Colonic mucosa (tissue), 4 donors: ENCODE measurements at regions not wholly inside any gene's neighbourhood (a gene's known extent, or its start where the extent isn't known, plus 50 kb on each side); places are given as distances from the start of the nearest gene placed in this dataset.

ENCODE experiments used
- DNase-seq: peaks from one replicate; pipeline ENCODE4 v3.0.0-alpha.2; 2020
- H3K27ac ChIP-seq: fragments of 200-600 bp; one replicate; pipeline ENCODE4 v1.8.0; 2021
- H3K27me3 ChIP-seq: fragments of 200-600 bp; one replicate; pipeline ENCODE4 v1.8.0; 2021
- H3K36me3 ChIP-seq: fragments of 200-600 bp; one replicate; pipeline ENCODE4 v1.8.0; 2021
- H3K4me1 ChIP-seq: fragments of 200-600 bp; one replicate; pipeline ENCODE4 v1.8.0; 2021; ENCODE audit warnings: mild to moderate bottlenecking
- H3K4me3 ChIP-seq: fragments of 200-600 bp; one replicate; pipeline ENCODE4 v1.8.0; 2021
- H3K9ac ChIP-seq, 2 donors: one replicate each; pipeline ENCODE4 v1.7.0; 2013; ENCODE audit warnings: control low read depth in 2 of 2, low read depth in 2 of 2, low read length in 2 of 2
- H3K9me3 ChIP-seq: fragments of 200-600 bp; one replicate; pipeline ENCODE4 v1.8.0; 2021
- intact Hi-C: fragments of 100-400 bp; cut with DNase I; formaldehyde crosslinking; loops from one replicate; pipeline ENCODE4 v1.14.1; 2022
- TF ChIP-seq, protein P1 (sequence below): fragments of 200-600 bp; IDR thresholded peaks from one replicate; pipeline ENCODE4 v1.8.0; 2022; ENCODE audit warnings: antibody characterized with exemption, mild to moderate bottlenecking
- donor health status: healthy.
- donor health status: DM: no; HTN: no; CAD: no.
- donor health status: DM: no; HTN: no; CAD: no.

DNA sequence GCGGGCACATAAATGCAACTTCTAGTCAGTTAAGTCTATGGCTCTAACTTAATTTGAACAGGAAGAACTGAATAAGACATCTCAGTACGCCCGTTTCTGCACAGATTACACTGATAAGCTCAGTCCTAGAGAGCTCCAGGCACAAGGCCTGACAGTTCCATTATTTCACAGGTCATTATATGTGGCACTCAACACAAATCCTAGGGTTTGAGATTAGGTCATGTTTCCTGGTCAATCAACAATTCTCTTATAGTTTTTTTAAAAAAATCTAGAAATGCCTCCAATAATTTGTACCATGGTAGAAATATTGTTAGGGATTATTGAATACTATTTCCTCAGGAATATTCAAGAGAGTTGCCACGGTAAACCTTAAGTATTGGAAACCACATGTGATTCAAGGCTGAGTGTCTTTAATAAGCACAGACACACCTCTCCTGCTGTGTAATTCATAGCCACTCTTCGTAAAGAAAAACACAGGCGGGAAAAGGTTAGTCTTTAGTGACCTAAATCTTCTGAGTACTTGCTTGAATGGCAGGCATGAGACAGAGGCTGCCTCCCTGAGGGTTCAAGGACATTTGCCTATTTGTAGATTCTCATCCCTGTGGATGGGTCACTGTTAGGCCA lies 342.9 kb upstream of the ADGRL3 start:
- TF ChIP-seq, protein P1, sequence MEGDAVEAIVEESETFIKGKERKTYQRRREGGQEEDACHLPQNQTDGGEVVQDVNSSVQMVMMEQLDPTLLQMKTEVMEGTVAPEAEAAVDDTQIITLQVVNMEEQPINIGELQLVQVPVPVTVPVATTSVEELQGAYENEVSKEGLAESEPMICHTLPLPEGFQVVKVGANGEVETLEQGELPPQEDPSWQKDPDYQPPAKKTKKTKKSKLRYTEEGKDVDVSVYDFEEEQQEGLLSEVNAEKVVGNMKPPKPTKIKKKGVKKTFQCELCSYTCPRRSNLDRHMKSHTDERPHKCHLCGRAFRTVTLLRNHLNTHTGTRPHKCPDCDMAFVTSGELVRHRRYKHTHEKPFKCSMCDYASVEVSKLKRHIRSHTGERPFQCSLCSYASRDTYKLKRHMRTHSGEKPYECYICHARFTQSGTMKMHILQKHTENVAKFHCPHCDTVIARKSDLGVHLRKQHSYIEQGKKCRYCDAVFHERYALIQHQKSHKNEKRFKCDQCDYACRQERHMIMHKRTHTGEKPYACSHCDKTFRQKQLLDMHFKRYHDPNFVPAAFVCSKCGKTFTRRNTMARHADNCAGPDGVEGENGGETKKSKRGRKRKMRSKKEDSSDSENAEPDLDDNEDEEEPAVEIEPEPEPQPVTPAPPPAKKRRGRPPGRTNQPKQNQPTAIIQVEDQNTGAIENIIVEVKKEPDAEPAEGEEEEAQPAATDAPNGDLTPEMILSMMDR: no peak
- no peaks in the 10 kb centered on the region for H3K9me3 ChIP-seq
- no peaks in the 10 kb centered on the region for H3K27me3 ChIP-seq
- no peaks in the 10 kb centered on the region for H3K4me1 ChIP-seq
- intact Hi-C loops: no loop called here
- H3K9ac ChIP-seq: no peak overlapping the region
- no peak overlapping the region for H3K27ac ChIP-seq
- no peak overlapping the region for H3K4me3 ChIP-seq
- no peak for DNase-seq
- no peaks in the 10 kb centered on the region for H3K36me3 ChIP-seq

DNA sequence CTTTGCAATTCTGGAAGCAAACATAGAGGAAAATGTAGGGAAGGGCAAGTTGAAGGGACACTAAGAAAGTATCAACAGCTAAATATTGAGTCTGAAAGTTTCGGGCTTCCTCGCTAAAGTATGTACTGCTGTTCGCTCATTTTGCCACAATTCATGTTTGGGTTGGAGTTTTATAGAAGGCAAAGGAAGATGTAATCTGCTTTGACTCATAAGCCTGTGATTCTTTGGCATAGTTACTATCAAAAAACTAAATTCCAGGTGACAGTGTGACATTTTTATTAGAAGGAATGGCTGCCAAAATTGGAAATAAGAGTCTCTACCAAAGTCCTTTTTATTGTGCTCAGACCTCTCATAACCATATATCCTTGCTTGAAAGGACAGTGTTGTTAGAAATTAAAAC lies 336.7 kb upstream of the ADGRL3 start:
- Histone ChIP-seq H3K27ac (no peak overlapping the region), H3K9ac (no peak overlapping the region), H3K4me1 (no peaks in the 10 kb centered on the region), H3K27me3 (no peaks in the 10 kb centered on the region), H3K36me3 (no peaks in the 10 kb centered on the region), H3K9me3 (no peaks in the 10 kb centered on the region), H3K4me3 (no peak overlapping the region)
- TF ChIP-seq, protein P1: no peak
- no peak for DNase-seq
- intact Hi-C loops: no loop called here

DNA sequence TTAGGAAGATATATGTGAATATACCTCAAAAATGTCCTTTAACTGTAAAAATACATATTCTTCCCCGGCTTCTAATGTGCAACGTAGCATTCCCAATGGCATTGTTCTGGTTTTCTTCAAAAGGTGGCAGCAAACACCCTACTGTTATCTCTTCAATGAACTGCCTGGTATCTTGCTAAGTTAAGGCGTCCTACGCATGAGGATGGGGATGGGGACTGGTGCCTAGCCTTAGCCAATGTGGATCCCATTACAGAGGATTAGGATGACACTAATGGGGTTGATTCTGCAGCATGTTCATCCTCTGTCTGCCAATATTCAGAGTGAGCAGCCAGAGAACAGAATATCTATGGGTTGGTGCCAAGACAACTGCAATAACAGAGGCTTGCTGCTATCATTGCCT lies 334.9 kb upstream of the ADGRL3 start:
- H3K27ac ChIP-seq: no peak overlapping the region
- no peak overlapping the region for H3K9ac ChIP-seq
- intact Hi-C loops: no loop called here
- TF ChIP-seq, protein P1: no peak
- no peak for DNase-seq
- H3K4me3 ChIP-seq: no peak overlapping the region
- H3K36me3 ChIP-seq: no peaks in the 10 kb centered on the region
- H3K9me3 ChIP-seq: no peaks in the 10 kb centered on the region
- no peaks in the 10 kb centered on the region for H3K27me3 ChIP-seq
- H3K4me1 ChIP-seq: no peaks in the 10 kb centered on the region

DNA sequence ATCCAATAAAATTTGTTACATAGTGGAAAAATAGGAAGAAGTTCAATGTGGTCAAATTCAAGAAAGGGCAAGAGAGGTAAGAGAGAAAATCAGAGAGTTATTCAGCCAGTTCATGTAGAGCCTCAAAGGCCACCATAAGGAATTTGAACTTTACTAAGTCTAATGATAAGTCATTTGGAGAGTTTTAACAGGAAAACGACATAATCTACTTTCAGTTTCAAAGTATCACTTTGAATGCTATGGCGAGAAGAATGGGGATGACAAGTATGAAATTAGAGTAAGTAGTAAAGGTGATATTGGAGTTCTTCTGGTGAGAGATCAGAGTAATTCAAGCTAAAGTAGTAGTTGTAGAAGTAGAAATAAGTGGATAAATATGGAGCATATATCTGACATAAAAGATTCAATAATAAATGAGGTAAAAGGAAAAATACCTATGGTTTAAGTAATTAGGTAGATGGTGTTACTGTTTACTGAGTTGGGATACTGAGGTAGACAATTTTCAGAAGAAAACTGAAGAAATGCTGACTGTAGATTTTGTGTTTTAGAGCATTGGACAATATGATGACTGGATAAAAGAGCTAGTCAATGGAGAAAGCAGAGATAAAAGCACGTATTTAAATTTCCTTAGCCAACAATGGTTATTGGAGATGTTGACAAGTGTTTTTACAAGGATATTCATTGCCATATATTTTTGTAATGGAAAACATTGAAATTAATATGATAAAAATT lies 331.7 kb upstream of the ADGRL3 start:
- Histone ChIP-seq H3K27ac (no peak overlapping the region), H3K27me3 (no peaks in the 10 kb centered on the region), H3K4me3 (no peak overlapping the region), H3K9ac (no peak overlapping the region), H3K9me3 (no peaks in the 10 kb centered on the region), H3K36me3 (no peaks in the 10 kb centered on the region), H3K4me1 (no peaks in the 10 kb centered on the region)
- no peak for DNase-seq
- intact Hi-C loops: no loop called here
- TF ChIP-seq, protein P1: no peak

DNA sequence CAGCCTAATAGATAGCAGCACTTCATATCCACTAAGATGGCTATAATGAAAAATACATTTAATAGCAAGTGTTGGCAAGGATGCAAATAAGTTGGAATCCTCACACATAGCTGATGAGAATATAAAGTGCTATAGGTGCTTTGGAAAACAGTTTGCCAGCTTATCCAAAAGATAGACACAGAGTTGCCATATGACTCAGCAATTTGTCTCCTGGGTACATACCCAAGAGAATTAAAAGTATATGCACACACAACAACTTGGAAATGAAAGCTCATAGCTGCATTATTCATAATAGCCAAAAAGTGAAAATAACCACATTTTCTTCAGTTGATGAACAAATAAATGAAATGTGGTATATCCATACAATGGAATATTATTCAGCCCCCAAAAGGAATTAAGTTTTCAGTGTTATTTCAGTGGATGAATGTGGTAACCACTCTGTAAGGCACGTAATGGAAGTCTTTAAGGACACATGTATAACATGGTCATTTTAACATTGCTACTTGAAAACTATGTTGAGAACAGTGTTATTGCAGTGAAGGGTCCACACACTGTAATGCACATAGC lies 320.9 kb upstream of the ADGRL3 start:
- Histone ChIP-seq H3K4me1 (no peaks in the 10 kb centered on the region), H3K9ac (no peak overlapping the region), H3K27me3 (no peaks in the 10 kb centered on the region), H3K4me3 (no peak overlapping the region), H3K27ac (no peak overlapping the region), H3K9me3 (no peaks in the 10 kb centered on the region), H3K36me3 (no peaks in the 10 kb centered on the region)
- no peak for DNase-seq
- intact Hi-C loops: no loop called here
- TF ChIP-seq, protein P1: no peak
